Breast epithelium (tissue), 4 donors: ENCODE measurements at regions not wholly inside any gene's neighbourhood (a gene's known extent, or its start where the extent isn't known, plus 50 kb on each side); places are given as distances from the start of the nearest gene placed in this dataset.

ENCODE experiments used
- DNase-seq, 2 donors: peaks; one replicate each; pipeline ENCODE4 v3.0.0-alpha.2; 2019; ENCODE audit warnings: low spot score in 2 of 2
- H3K27ac ChIP-seq, 2 donors: fragments of 200-600 bp; sonication (generic) in 1 of 2; one replicate each; pipeline ENCODE4 v1.5.1; 2016 to 2019; ENCODE audit warnings: mild to moderate bottlenecking in 1 of 2
- H3K27me3 ChIP-seq, 2 donors: fragments of 200-600 bp; sonication (generic) in 1 of 2; one replicate each; pipeline versions ENCODE4 v1.5.1 to v1.6.0; 2017 to 2019; ENCODE audit warnings: control low read depth in 1 of 2, mild to moderate bottlenecking in 1 of 2
- H3K36me3 ChIP-seq: fragments of 200-600 bp; one replicate; pipeline ENCODE4 v1.5.1; 2019
- H3K4me1 ChIP-seq, 2 donors: fragments of 200-600 bp; sonication (generic); one replicate each; pipeline ENCODE4 v1.5.1; 2016 to 2019; ENCODE audit warnings: control low read depth in 1 of 2
- H3K4me3 ChIP-seq, 3 donors: fragments of 200-600 bp; sonication (generic); 1 replicate in 2 of 3; 2 replicates in 1 of 3; pipeline ENCODE4 v1.5.1; 2016 to 2019; ENCODE audit warnings: mild to moderate bottlenecking in 3 of 3, moderate library complexity in 2 of 3
- H3K9me3 ChIP-seq, 2 donors: fragments of 200-600 bp; sonication (generic) in 1 of 2; one replicate each; pipeline ENCODE4 v1.5.1; 2016 to 2019; ENCODE audit warnings: control low read depth in 1 of 2
- CTCF ChIP-seq, 3 donors: fragments of 450-650 bp; IDR thresholded peaks; one replicate each; pipeline ENCODE4 v1.5.1; 2016 to 2017; ENCODE audit warnings: antibody characterized with exemption in 3 of 3, mild to moderate bottlenecking in 3 of 3, moderate library complexity in 3 of 3
- POLR2A ChIP-seq: fragments of 450-650 bp; IDR thresholded peaks from one replicate; pipeline ENCODE4 v1.6.1; 2016; ENCODE audit warnings: antibody characterized with exemption, mild to moderate bottlenecking, moderate library complexity
- POLR2AphosphoS5 ChIP-seq, 3 donors: sonication (generic); formaldehyde crosslinking; IDR thresholded peaks; one replicate each; pipeline ENCODE4 v1.6.1; 2017; ENCODE audit warnings: antibody characterized with exemption in 3 of 3
- intact Hi-C: fragments of 100-400 bp; cut with DNase I; formaldehyde crosslinking; loops from one replicate; pipeline ENCODE4 v1.15.1; 2023; ENCODE audit warnings: low total_unique reads

GRCh38 chr3:103459815-103460214 lies 1025.0 kb downstream of the ZPLD1 start:
- DNase-seq, result no peak
- Histone ChIP-seq H3K36me3 (no peaks in the 10 kb centered on the region), H3K4me3 (no peak overlapping the region), H3K4me1 (no peaks in the 10 kb centered on the region), H3K9me3 (no peaks in the 10 kb centered on the region), H3K27me3 (no peaks in the 10 kb centered on the region), H3K27ac (no peak overlapping the region)
- TF ChIP-seq POLR2A, result no peak
- TF ChIP-seq POLR2AphosphoS5 (IDR thresholded peaks at IDR 0.05), result no peak
- TF ChIP-seq CTCF (IDR thresholded peaks at IDR 0.05), result no peak
- intact Hi-C loops, result no loop called here

DNA sequence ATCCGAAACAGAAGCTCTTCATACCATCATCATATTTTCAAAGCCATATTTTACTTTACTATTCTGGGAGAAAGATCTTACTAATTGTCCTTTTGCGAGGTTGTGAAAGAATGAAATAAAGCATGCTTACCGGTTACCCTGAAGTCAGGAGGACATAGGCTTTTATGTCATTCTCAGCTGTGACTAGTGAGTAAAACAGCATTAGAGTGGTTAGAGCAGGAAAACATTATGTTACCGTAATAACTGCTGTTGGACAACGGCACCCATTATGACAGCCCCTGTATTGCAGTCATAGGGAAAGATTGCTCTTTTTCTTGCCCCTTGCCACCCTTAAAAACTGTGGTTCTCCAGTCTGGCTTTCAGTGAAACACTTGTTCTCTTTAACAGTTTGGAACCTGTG lies 1035.7 kb downstream of the ZPLD1 start:
- no peak for DNase-seq
- TF ChIP-seq POLR2A (no peak), POLR2AphosphoS5 (IDR thresholded peaks at IDR 0.05) (no peak), CTCF (IDR thresholded peaks at IDR 0.05) (no peak)
- no peaks in the 10 kb centered on the region for H3K4me1 ChIP-seq
- H3K4me3 ChIP-seq, result no peak overlapping the region
- H3K9me3 ChIP-seq, result no peaks in the 10 kb centered on the region
- H3K36me3 ChIP-seq, result no peaks in the 10 kb centered on the region
- intact Hi-C loops, result loop anchor here (5.0 kb wide), 1 partner anchor 197 kb away; no protein-coding TSS in a partner anchor
- H3K27me3 ChIP-seq, result no peaks in the 10 kb centered on the region
- H3K27ac ChIP-seq, result no peak overlapping the region

- DNase-seq, result no peak
- TF ChIP-seq POLR2A (no peak), POLR2AphosphoS5 (IDR thresholded peaks at IDR 0.05) (no peak), CTCF (IDR thresholded peaks at IDR 0.05) (no peak)
- Histone ChIP-seq H3K4me1 (no peaks in the 10 kb centered on the region), H3K27ac (no peak overlapping the region), H3K9me3 (no peaks in the 10 kb centered on the region), H3K27me3 (peaks cover 0 to 4% of the 10 kb centered on the region in 2 donors), H3K36me3 (no peaks in the 10 kb centered on the region), H3K4me3 (no peak overlapping the region)
- intact Hi-C loops, result no loop called here
Observed at GRCh38 chr3:103494011-103494410, 1059.2 kb downstream of the ZPLD1 start.

- intact Hi-C loops, result no loop called here
- Histone ChIP-seq H3K4me3 (no peak overlapping the region), H3K4me1 (no peaks in the 10 kb centered on the region), H3K27me3 (peaks cover 0 to 4% of the 10 kb centered on the region in 2 donors), H3K9me3 (no peaks in the 10 kb centered on the region), H3K36me3 (no peaks in the 10 kb centered on the region), H3K27ac (no peak overlapping the region)
- TF ChIP-seq POLR2A, result no peak
- TF ChIP-seq POLR2AphosphoS5 (IDR thresholded peaks at IDR 0.05), result no peak
- TF ChIP-seq CTCF (IDR thresholded peaks at IDR 0.05), result no peak
- DNase-seq, result no peak
Observed at GRCh38 chr3:103494512-103494911, 1059.7 kb downstream of the ZPLD1 start.

GRCh38 chr3:103495186-103495585 lies 1060.4 kb downstream of the ZPLD1 start:
- Histone ChIP-seq H3K27ac (no peak overlapping the region), H3K4me3 (no peak overlapping the region), H3K27me3 (peaks cover 0 to 4% of the 10 kb centered on the region in 2 donors), H3K4me1 (no peaks in the 10 kb centered on the region), H3K36me3 (no peaks in the 10 kb centered on the region), H3K9me3 (no peaks in the 10 kb centered on the region)
- TF ChIP-seq CTCF (IDR thresholded peaks at IDR 0.05) (no peak), POLR2AphosphoS5 (IDR thresholded peaks at IDR 0.05) (no peak)
- intact Hi-C loops, result no loop called here
- DNase-seq, result no peak
